Prostate gland (tissue), 2 donors: ENCODE measurements at regions not wholly inside any gene's neighbourhood (a gene's known extent, or its start where the extent isn't known, plus 50 kb on each side); places are given as distances from the start of the nearest gene placed in this dataset.

Experiments used
- POLR2A ChIP-seq: fragments of 450-650 bp; IDR thresholded peaks from one replicate; pipeline ENCODE4 v1.6.1; 2016; ENCODE audit warnings: antibody characterized with exemption, mild to moderate bottlenecking
- TF ChIP-seq, protein P1 (sequence below), 4 experiments: fragments of 200-600 bp in 2 of 4; fragments of 450-650 bp in 2 of 4; sonication (generic) in 2 of 4; IDR thresholded peaks; 1 replicate in 3 of 4; 2 replicates in 1 of 4; pipeline ENCODE4 v1.5.1; 2016 to 2019; ENCODE audit warnings: antibody characterized with exemption in 4 of 4, mild to moderate bottlenecking in 2 of 4, moderate library complexity in 2 of 4

DNA sequence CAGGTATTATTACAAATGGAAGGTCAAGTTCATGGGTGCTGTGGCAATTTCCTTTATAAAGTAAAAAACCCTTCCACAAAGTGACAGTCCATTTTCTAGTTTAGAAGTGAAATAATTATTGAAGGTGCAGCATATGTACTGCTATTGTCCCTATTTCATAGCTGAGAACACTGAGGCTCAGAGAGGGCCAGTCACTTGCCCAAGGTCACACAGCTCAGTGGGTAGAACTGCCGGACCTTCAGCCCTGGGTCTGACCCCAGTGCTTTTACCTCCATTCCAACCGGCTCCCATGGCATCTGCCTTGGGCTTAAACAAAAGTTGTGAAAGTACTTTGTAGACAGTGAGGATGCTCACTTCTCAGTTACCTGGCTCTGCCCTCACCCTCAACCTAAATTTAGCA is 150.6 kb upstream of the SMIM23 start:
- TF ChIP-seq POLR2A: no peak
- TF ChIP-seq, protein P1, sequence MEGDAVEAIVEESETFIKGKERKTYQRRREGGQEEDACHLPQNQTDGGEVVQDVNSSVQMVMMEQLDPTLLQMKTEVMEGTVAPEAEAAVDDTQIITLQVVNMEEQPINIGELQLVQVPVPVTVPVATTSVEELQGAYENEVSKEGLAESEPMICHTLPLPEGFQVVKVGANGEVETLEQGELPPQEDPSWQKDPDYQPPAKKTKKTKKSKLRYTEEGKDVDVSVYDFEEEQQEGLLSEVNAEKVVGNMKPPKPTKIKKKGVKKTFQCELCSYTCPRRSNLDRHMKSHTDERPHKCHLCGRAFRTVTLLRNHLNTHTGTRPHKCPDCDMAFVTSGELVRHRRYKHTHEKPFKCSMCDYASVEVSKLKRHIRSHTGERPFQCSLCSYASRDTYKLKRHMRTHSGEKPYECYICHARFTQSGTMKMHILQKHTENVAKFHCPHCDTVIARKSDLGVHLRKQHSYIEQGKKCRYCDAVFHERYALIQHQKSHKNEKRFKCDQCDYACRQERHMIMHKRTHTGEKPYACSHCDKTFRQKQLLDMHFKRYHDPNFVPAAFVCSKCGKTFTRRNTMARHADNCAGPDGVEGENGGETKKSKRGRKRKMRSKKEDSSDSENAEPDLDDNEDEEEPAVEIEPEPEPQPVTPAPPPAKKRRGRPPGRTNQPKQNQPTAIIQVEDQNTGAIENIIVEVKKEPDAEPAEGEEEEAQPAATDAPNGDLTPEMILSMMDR (IDR thresholded peaks at IDR 0.05): no peak
